ENCODE measurements at regions not wholly inside any gene's neighbourhood (a gene's known extent, or its start where the extent isn't known, plus 50 kb on each side); places are given as distances from the start of the nearest gene placed in this dataset.
"Not testable (repeated sequence)": the region's sequence is repeated elsewhere in the genome, so short reads cannot be mapped to it uniquely, and the experiment has no call there.

DNA sequence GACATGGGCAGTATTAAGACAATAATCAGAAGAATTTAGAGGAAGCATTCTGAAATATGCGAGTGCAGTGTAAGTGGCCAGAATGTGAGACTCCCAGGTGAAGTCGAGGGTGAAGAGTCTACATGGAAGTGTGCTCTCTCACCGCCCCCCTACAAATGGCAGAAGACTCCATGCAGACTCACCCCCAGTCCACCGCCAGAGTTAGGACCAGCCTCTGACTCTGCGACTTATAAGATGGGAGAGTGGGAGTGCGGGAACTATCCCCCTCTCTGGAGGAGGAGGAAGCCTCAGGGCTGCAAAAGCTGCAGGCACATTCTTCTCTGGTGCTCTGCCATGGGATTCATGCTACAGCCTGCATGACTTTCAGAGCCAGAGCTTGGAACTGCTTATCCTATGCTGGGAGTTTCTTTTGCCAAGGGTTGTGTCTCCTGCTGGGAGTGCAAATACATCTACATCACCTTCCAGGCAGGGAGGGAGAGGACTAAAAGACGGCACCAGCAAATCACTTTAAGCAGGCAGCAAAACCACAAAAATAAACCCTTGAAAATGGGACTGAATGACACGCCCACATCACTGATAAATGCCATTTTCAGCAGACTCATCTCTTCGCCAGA, 206.7 kb upstream of the SULF2 start:
- no peak for DNase-seq

GRCh38 chr20:47990507-47991150, 205.3 kb upstream of the SULF2 start:
- no peak for DNase-seq

DNA sequence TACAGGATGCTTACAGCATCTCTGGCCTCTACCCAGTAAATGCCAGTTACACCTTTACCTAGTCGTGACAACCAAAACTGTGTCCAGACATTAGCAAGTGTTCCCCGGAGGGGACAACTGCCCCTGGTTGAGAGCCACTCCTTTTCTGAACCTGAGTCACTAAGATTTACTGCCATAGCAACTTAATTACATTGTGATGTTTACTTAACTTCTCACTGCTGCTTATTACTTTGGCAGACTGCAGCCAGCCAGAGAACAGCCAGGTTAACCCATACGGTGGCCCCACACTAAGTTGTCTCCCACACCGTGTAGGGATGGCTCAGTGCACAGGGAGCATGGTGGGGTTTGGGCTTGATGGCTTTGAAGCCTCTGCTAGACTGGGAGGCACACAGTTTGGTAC, 204.7 kb upstream of the SULF2 start:
- no peak for DNase-seq

GRCh38 chr20:47988676-47989075, 203.4 kb upstream of the SULF2 start:
- DNase-seq: no peak

DNA sequence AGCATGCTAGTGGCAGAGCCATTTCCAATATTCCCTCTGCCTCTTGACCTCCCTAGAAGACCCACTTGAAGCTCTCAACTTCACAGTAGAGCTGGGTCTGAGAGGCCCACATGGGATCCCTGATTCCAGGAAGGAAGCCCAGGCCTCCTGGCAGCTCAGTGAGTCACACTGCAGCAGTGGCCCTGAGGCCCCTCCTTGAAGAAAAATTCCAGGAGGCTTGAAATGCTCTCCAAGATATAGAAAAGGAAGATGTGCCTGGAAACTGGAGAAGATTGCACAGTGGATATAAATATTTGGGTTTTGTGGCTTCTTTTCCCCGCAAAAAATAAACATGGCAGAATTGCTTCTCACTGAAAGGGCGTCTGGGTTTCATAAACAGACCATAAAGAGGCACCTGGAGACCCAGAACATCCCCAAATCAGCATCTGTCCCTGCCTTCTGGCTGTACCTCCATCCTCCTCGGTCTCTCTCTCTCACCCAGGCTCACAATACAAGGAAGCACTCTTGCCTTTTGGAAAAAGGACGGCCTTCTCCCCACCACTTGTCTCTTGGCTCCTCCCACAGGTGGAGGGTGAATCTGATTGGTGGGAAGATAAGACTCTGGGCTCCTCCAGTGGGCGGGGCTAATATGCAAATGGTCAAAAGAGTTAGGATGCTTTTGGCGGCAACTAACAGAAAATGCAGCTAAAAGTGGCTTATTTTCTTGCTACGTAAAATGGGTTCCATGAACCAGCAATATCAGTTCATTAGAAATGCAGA, 200.0 kb upstream of the SULF2 start:
- no peak for DNase-seq

DNA sequence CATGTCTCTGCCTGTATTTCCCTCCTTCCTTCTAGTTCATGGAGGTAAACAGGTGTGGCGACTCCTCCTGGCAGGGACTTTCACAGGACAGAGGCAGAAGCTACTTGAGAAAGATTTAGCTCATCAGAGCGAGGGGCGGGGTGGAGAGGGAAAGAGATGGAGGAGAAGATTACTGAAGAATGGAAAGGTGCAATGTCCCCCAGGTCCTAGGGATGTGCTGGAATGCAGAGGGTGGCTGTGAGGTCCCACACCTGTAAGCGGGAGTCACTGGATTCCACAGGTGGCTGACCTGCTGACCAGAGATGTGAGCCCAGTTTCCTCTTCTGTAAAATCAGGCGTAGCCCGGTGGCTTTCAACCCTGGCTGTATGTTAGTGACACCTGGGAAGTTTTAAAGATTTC, 199.2 kb upstream of the SULF2 start:
- no peak for DNase-seq

DNA sequence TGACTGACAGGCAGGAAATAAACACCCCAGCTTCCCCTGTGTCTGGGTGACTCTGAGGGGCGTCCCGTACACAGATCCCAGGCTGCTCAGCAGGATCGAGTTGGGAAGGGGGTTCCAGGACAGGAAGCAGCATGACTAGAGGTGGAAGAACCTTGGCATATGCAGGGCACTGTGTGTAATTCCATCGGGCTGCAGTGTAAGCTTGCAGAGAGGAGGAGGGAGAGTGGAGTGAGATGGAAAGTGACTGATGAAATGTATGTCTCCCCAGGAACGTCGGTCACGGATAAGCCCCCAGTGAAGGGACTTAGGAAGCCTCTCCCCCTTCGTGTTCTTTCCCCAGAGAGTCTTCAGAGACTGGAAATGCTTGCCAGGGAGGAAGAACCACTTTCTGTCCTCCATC, 198.4 kb upstream of the SULF2 start:
- not testable (repeated sequence) for DNase-seq

DNA sequence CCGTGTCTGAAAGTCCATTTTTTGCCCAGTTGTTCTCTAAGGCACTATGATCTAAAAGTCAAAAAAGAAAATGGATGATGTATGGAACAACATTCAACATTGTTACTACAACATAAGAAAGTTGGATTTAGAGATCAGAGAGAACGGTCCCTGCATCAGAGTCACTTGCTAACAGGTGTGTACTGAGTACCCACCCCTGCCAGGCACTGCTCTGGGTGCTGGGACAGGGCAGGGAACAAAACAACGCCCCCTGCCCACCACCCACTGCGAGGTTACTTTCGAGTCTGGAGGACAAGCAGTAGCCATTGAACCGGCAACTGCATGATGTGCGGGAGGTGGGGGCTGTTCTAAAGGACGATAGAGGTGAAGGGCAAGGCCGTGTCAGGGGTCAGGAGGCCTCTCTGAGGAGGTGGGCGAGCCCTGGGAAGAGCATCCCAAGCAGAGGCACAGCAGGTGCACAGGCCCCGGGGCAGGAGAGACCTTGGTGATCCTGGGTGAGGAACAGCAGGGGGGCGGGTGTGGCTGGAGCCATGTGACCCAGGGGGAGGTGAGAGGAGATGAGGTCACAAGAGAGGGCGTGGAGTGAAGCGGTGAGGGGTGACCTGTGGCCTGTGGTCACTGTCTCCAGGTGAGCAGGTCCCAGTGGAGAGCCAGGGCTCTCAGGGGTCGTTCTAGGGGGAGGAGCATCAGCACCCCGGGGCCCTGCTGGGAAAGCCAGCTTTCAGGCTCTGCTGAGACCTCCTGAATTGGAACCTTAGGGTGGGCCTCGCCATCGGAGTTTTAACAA, 197.5 kb upstream of the SULF2 start:
- no peak for DNase-seq

DNA sequence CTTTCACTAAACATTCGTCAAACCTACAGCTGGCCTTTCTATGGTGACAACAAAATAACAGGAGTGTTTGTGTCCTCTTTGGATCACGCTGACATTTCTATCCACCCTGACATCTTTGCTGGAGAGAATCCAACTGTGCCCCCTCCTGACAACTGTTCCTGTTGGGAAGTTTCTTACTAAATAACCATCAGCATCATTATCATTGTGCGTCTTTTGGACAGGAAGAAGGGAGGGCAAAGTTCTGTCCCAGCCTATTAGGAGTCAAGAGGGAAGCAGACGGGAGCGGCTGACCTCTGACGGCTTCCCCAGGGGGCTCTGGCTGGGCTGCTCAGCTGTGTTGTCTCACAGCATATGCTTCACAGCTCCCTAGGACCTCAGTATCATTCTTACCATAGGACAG, 195.9 kb upstream of the SULF2 start:
- no peak for DNase-seq

GRCh38 chr20:47980336-47981177, 195.3 kb upstream of the SULF2 start:
- DNase-seq: no peak

- DNase-seq: not testable (repeated sequence)
Measured at GRCh38 chr20:47979361-47980095, 194.2 kb upstream of the SULF2 start.

GRCh38 chr20:47978428-47979120, 193.3 kb upstream of the SULF2 start:
- not testable (repeated sequence) for DNase-seq

GRCh38 chr20:47977789-47978252, 192.5 kb upstream of the SULF2 start:
- DNase-seq: not testable (repeated sequence)

DNA sequence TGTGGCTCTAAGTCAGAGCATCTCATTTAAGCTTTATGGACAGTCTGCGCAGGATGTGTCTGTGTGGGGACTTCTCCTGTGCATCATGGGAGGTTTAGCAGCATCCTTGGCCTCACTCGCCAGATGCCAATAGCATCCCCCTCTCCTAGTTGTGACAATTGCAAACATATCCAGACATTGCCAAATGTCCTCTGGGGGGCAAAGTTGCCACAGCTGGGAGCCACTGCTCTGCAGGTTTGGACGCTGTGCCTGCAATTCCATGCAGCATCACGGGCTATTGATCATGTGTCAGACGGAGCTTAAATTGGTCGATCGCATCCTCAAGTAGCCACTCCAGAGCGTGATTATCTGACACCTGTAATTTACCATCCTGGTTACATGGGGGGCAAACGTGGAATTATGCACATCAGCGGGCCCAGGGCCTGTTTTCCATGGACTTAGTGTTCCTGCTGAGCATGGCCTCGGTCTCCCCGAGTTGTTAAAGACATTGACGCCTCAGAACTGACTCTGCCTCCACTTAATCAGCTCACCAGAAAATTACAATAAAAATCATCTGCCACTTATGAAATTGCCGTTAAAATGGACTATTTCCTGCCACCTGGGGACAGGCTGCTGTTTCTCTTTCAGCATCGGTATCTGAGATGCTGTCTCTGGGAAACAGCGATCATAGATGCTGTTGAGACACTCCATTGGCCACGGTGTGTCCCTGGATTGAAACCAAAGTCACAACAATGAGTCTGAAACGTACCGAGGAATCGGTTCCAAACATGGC, 191.9 kb upstream of the SULF2 start:
- not testable (repeated sequence) for DNase-seq

GRCh38 chr20:47974234-47974878, 189.1 kb upstream of the SULF2 start:
- no peak for DNase-seq

GRCh38 chr20:47973519-47974233, 188.4 kb upstream of the SULF2 start:
- DNase-seq: no peak

DNA sequence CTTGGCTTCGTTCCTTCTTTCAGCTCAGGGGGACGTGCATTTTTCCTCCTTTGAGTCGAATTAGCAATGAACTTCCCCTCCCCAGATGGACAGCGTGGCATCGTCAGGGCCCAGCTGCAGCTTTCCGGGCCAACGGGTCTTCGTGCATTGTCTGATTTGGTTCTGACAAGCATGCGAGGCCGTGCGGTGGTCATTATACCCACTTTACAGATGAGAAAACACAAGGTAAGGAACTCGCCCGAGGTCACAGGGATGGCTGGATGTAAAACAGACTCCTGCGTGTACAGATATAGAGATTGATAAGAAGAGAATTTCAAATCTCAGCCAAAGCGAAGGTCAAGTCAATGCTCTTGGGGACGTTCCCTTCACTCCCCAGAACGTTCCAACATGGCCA, 187.6 kb upstream of the SULF2 start:
- no peak for DNase-seq

GRCh38 chr20:47972297-47972915, 187.1 kb upstream of the SULF2 start:
- not testable (repeated sequence) for DNase-seq

Measured in CD4-positive, alpha-beta T cell treated with Interleukin-4 for 1 hour (primary cell).